Upper lobe of right lung (tissue), 1 donor: ENCODE measurements at regions not wholly inside any gene's neighbourhood (a gene's known extent, or its start where the extent isn't known, plus 50 kb on each side); places are given as distances from the start of the nearest gene placed in this dataset.

Source experiments
- ATAC-seq: fragments of 200-7000 bp; cut with Tn5 transposase; one replicate; pipeline ENCODE4 v1.9.1; 2020; ENCODE audit warnings: mild to moderate bottlenecking, moderate library complexity
- DNase-seq: peaks from one replicate; pipeline ENCODE4 v3.0.0-alpha.2; 2020
- H3K27ac ChIP-seq: fragments of 200-600 bp; one replicate; pipeline ENCODE4 v1.8.0; 2022
- H3K27me3 ChIP-seq: fragments of 200-600 bp; one replicate; pipeline ENCODE4 v1.8.0; 2022; ENCODE audit warnings: mild to moderate bottlenecking
- H3K36me3 ChIP-seq: fragments of 200-600 bp; one replicate; pipeline ENCODE4 v1.8.0; 2022
- H3K4me1 ChIP-seq: fragments of 200-600 bp; one replicate; pipeline ENCODE4 v1.8.0; 2022
- H3K4me3 ChIP-seq: fragments of 200-600 bp; one replicate; pipeline ENCODE4 v1.8.0; 2022; ENCODE audit warnings: mild to moderate bottlenecking
- H3K9me3 ChIP-seq: fragments of 200-600 bp; one replicate; pipeline ENCODE4 v1.8.0; 2022
- CTCF ChIP-seq: fragments of 200-600 bp; IDR thresholded peaks from one replicate; pipeline ENCODE4 v1.8.0; 2022; ENCODE audit warnings: antibody characterized with exemption
- intact Hi-C: fragments of 100-400 bp; cut with DNase I; formaldehyde crosslinking; loops from one replicate; pipeline ENCODE4 v1.11.0; 2022
- donor health status: DM: no; HTN: yes; CAD: no; lungs with severe emphysema.

- no peak for ATAC-seq
- no peak overlapping the region for H3K4me3 ChIP-seq
These were observed 190.9 kb downstream of the SLITRK6 start for GRCh38 chr13:85608255-85608829.

GRCh38 chr13:85603735-85604134 is 195.5 kb downstream of the SLITRK6 start:
- no peaks in the 10 kb centered on the region for H3K36me3 ChIP-seq
- intact Hi-C loops, result no loop called here
- DNase-seq, result no peak
- no peak for TF ChIP-seq CTCF
- H3K27me3 ChIP-seq, result no peaks in the 10 kb centered on the region
- H3K4me3 ChIP-seq, result no peak overlapping the region
- no peak for ATAC-seq
- H3K9me3 ChIP-seq, result no peaks in the 10 kb centered on the region
- no peak overlapping the region for H3K27ac ChIP-seq
- no peaks in the 10 kb centered on the region for H3K4me1 ChIP-seq

More at GRCh38 chr13:85608255-85608829, 190.9 kb downstream of the SLITRK6 start:
- intact Hi-C loops, result no loop called here
- TF ChIP-seq CTCF, result no peak
- Histone ChIP-seq H3K36me3 (no peaks in the 10 kb centered on the region), H3K9me3 (no peaks in the 10 kb centered on the region), H3K27me3 (no peaks in the 10 kb centered on the region), H3K4me1 (no peaks in the 10 kb centered on the region), H3K27ac (no peak overlapping the region)
- no peak for DNase-seq

GRCh38 chr13:85601526-85601925 is 197.7 kb downstream of the SLITRK6 start:
- Histone ChIP-seq H3K27me3 (no peaks in the 10 kb centered on the region), H3K4me3 (no peak overlapping the region), H3K36me3 (no peaks in the 10 kb centered on the region), H3K27ac (no peak overlapping the region), H3K9me3 (no peaks in the 10 kb centered on the region), H3K4me1 (no peaks in the 10 kb centered on the region)
- DNase-seq (no peak), ATAC-seq (no peak)
- no peak for TF ChIP-seq CTCF
- intact Hi-C loops, result no loop called here

- DNase-seq (no peak), ATAC-seq (no peak)
- Histone ChIP-seq H3K4me1 (no peaks in the 10 kb centered on the region), H3K4me3 (no peak overlapping the region), H3K36me3 (no peaks in the 10 kb centered on the region), H3K9me3 (no peaks in the 10 kb centered on the region), H3K27me3 (no peaks in the 10 kb centered on the region), H3K27ac (no peak overlapping the region)
- no peak for TF ChIP-seq CTCF
- intact Hi-C loops, result no loop called here
These were observed 201.3 kb downstream of the SLITRK6 start for GRCh38 chr13:85597790-85598500.

- TF ChIP-seq CTCF, result no peak
- H3K4me3 ChIP-seq, result no peak overlapping the region
- DNase-seq, result no peak
- no peaks in the 10 kb centered on the region for H3K27me3 ChIP-seq
- H3K9me3 ChIP-seq, result no peaks in the 10 kb centered on the region
- ATAC-seq, result no peak
- intact Hi-C loops, result no loop called here
- no peaks in the 10 kb centered on the region for H3K36me3 ChIP-seq
- no peak overlapping the region for H3K27ac ChIP-seq
- no peaks in the 10 kb centered on the region for H3K4me1 ChIP-seq
These were observed 207.0 kb downstream of the SLITRK6 start for GRCh38 chr13:85592211-85592610.
